ENCODE measurements at regions not wholly inside any gene's neighbourhood (a gene's known extent, or its start where the extent isn't known, plus 50 kb on each side); places are given as distances from the start of the nearest gene placed in this dataset.

DNA sequence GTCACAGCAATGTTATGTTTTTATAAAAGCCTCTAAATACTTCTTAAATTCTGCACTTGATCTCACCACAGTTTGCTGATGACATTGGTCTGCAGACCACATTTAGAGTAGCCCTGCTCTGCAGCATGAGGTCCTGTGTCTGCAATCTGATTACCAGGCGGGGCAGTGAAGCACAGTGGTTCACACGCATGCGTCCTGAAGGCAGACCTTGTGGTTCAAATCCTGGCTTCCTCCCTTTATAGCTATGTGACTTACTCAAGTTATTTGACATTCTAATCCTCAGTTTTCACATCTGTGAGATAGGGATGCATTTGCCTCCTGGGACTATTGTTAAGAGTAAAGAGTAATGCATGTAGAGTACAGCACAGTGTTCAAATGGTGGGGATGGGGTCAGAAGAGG, 50.3 kb downstream of the BMAL2 start:
- no peak for DNase-seq

DNA sequence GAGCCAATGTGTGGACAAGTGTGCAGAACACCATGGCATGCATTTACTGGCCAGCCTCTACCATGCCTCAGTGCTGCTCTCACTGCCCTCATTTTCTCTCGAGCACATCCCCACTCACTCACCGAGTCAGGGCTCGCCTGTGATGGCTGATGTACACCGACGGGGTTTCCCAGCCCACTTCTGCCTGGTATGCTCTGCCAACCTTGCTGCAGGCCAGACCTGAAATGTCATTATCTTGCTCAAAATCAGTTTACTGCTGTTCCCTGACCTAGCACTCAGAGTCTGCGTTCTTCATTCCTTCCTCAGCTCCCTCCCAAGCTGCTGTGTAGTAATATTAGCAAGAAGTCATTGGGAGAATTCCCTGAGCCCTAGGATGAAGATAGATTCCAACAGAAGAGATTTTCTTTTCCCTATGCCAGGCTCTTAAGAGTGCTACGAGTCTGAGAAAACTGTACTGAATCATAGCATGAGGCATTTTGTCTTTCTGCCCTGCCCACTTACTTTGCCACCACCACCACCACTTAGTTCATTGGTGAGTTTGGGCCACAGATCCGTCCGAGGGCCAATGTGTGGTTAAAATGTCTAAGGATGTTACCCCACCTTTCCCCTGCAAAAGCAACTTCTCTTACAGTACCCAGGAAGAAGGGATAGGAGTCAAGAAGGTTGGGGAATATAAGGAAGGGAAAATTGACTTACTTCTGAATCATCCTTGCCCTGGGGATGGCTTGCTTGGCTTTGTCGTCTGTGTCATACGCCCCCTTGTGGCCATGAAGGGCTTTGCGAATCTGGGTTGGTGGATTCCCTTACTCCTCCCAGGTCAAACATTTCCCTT, 51.0 kb downstream of the BMAL2 start:
- DNase-seq, result peak; percentile 80

DNA sequence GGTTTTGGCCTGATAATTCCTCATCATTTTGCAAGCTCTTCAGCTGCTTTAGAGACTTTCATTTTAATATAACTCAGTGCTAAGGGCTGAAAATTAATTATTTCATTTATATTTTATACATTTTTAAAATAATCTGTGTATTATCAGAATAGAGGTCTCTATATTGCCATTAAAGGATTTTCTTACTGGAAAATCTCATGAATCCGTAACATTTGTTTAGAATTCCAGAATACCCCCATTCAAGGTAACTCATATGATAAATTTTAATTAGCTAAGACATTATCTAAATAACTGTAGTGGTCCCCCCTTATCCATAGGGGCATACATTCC, 51.6 kb downstream of the BMAL2 start:
- no peak for DNase-seq

DNA sequence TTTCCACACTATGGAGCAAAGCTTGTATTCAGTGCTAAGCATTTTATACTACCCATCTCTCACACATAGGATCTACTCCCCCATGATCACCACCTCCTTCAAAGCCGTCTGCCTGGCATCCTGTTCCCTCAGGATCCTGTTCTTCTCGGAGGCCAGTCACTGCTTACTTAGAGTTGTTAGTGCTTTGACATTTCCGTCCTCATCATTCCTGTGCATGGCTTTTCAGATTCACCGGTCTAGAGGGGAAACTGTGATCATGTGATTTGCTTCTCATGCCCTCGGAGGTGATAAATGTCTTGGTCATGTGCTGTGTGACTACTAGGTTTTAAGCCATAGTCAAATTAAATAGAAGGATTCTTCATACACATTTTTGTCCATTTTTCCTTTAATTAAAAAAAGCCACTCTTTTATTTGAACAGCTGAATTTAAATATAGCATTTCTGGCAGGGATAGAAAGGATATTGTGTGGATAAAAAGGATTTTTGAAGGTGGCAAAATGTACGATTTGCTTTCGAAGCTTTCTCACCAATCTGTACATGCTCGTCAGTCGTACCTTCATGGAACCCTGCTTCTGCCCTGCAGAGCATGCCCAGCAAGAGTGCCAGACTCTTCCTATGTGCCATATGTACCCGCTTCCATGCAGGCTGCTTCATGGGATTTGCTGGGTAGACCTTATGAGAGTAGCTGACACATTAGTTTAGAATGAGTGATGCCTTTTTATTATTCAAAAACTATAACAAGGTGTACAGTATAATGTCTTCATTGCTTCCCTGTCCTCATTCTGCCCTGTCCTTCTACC, 53.3 kb downstream of the BMAL2 start:
- no peak for DNase-seq

DNA sequence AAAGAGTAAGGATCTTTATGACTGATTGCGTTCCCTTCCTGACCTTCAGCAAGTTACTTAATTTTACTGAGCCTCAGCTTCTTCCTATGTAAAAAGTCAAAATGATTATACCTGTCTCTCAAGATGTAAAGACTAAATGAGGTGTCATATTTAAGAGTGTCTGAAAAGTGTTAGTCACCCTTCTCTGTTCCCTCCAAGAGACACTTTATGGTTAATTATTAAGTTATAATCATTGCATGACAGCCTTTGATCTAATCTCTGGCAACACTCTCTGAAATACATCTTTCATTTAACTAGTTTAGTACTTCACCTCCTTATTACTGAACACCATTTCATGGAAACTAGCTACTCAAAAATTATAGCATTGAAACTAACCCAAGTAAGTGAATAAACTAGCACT, 54.8 kb downstream of the BMAL2 start:
- DNase-seq, result no peak

DNA sequence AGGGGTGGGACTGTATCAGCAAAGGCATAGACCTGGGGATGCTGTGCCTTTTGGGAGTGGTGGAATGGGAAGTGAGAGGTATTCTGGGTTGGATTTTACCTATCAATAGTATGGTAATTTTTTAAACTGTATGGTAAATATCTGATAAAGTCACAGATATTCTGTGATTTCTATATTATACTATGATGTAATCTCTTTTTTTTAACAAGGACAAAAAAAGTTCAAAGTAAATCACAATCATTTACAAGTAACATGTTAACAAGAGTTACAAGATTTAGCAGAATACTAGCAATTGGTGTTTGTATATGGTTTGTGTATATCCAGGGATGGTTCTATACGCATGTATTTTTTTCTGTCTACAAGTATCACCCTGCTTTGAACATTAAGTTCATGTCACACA, 56.0 kb downstream of the BMAL2 start:
- DNase-seq, result no peak

DNA sequence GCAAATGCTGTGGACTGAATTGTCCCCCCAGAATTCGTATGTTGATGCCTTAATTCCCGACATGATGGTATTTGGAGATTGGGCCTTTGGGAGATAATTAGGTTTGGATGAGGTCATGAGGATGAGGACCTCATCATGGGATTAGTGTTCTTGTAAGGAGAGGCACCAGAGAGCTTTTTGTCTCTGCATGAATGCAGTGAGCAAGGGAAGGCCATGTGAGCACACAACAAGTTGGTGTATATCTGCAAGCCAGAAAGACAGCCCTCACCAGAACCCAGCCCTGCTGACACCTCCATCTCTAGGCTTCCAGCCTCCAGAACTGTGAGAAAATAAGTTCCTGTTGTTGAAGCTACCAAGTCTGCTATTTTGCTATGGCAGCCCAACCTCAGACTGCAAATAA, 51.9 kb upstream of the SMCO2 start:
- no peak for DNase-seq

DNA sequence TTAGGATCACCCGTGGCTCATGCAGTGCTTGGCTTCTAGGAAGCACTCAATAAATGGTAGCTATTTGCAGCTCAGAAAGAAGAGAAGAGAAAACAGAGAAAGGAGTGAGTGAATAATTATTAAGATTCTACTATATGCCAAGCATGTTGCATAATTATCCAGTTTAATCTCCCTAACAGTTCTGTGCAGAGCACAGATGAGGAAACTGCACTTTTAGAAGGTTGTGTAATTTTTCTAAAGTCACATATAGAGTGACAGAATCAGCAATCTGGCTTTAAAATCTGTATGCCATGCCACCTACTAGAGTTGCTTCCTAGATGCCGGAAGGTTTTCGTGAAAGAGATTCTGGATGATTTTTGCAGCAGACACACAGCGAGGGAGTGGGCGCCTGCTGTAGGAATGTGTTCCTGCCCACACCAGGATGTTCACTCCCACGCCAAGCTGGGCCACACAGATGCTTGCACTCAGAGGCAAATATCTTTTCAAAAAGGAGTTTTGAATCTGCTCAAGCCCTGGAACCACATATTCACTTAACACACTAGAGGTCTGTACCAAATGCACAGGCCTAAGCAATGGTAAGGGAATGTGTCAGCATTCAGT, 50.2 kb upstream of the SMCO2 start:
- no peak for DNase-seq

Data from fibroblast of skin of abdomen (primary cell).